HG03095 (cell line): ENCODE measurements at regions not wholly inside any gene's neighbourhood (a gene's known extent, or its start where the extent isn't known, plus 50 kb on each side); places are given as distances from the start of the nearest gene placed in this dataset.
"Not testable (repeated sequence)": the region's sequence is repeated elsewhere in the genome, so short reads cannot be mapped to it uniquely, and the experiment has no call there.

Source experiments
- ATAC-seq: cut with Tn5 transposase; IDR thresholded peaks from one replicate; pipeline ENCODE4 v1.9.1; 2021; ENCODE audit warnings: moderate library complexity; ENCODE audit not compliant: unreplicated experiment

GRCh38 chr14:97946641-97947040 lies 1149.5 kb downstream of the VRK1 start:
- ATAC-seq: no peak

- no peak for ATAC-seq
These were observed 1151.7 kb downstream of the VRK1 start for GRCh38 chr14:97948841-97949240.

GRCh38 chr14:97956581-97957340 lies 1159.6 kb downstream of the VRK1 start:
- no peak for ATAC-seq

- ATAC-seq: no peak
These were observed 1162.1 kb downstream of the VRK1 start for GRCh38 chr14:97959251-97959650.

- no peak for ATAC-seq
These were observed 1163.3 kb downstream of the VRK1 start for GRCh38 chr14:97960436-97960835.

- no peak for ATAC-seq
These were observed 1173.0 kb downstream of the VRK1 start for GRCh38 chr14:97970222-97970621.

- no peak for ATAC-seq
These were observed 1178.0 kb downstream of the VRK1 start for GRCh38 chr14:97975216-97975615.

- no peak for ATAC-seq
These were observed 1178.8 kb downstream of the VRK1 start for GRCh38 chr14:97975962-97976361.

- ATAC-seq: no peak
These were observed 1179.7 kb downstream of the VRK1 start for GRCh38 chr14:97976861-97977260.

- no peak for ATAC-seq
These were observed 1180.6 kb downstream of the VRK1 start for GRCh38 chr14:97977651-97978261.

- no peak for ATAC-seq
These were observed 1181.2 kb downstream of the VRK1 start for GRCh38 chr14:97978341-97978740.

- no peak for ATAC-seq
These were observed 1196.4 kb downstream of the VRK1 start for GRCh38 chr14:97993508-97994019.

GRCh38 chr14:97994020-97994531 lies 1196.9 kb downstream of the VRK1 start:
- ATAC-seq: no peak

- ATAC-seq: no peak
These were observed 1197.9 kb downstream of the VRK1 start for GRCh38 chr14:97995038-97995437.

- no peak for ATAC-seq
These were observed 1198.3 kb downstream of the VRK1 start for GRCh38 chr14:97995531-97995930.

GRCh38 chr14:98006008-98006407 lies 1208.8 kb downstream of the VRK1 start:
- ATAC-seq: no peak

- ATAC-seq: no peak
These were observed 1211.4 kb downstream of the VRK1 start for GRCh38 chr14:98008381-98009113.

GRCh38 chr14:98009177-98009576 lies 1212.0 kb downstream of the VRK1 start:
- not testable (repeated sequence) for ATAC-seq

- no peak for ATAC-seq
These were observed 1213.6 kb downstream of the VRK1 start for GRCh38 chr14:98010784-98011183.

- ATAC-seq: no peak
These were observed 1217.9 kb downstream of the VRK1 start for GRCh38 chr14:98014851-98015615.

- no peak for ATAC-seq
These were observed 1218.7 kb downstream of the VRK1 start for GRCh38 chr14:98015921-98016320.
